Vagina (tissue), 2 donors: ENCODE measurements at regions not wholly inside any gene's neighbourhood (a gene's known extent, or its start where the extent isn't known, plus 50 kb on each side); places are given as distances from the start of the nearest gene placed in this dataset.
"Not testable (repeated sequence)": the region's sequence is repeated elsewhere in the genome, so short reads cannot be mapped to it uniquely, and the experiment has no call there.

Source experiments
- DNase-seq, 2 donors: peaks; one replicate each; pipeline ENCODE4 v3.0.0-alpha.2; 2017; ENCODE audit errors: extremely low spot score in 2 of 2
- H3K27ac ChIP-seq: fragments of 200-600 bp; sonication (generic); one replicate; pipeline ENCODE4 v1.5.1; 2019
- H3K27me3 ChIP-seq: fragments of 200-600 bp; sonication (generic); one replicate; pipeline ENCODE4 v1.5.1; 2019
- H3K36me3 ChIP-seq, 2 donors: fragments of 200-600 bp; sonication (generic); one replicate each; pipeline ENCODE4 v1.5.1; 2017 to 2019
- H3K4me1 ChIP-seq: fragments of 200-600 bp; sonication (generic); one replicate; pipeline ENCODE4 v1.5.1; 2019
- H3K4me3 ChIP-seq, 2 donors: fragments of 200-600 bp; sonication (generic); 1 replicate in 1 of 2; 2 replicates in 1 of 2; pipeline ENCODE4 v1.5.1; 2016 to 2019
- H3K9me3 ChIP-seq: fragments of 200-600 bp; sonication (generic); one replicate; pipeline ENCODE4 v1.5.1; 2019
- CTCF ChIP-seq, 3 experiments: fragments of 450-650 bp in 2 of 3; fragments of 200-600 bp in 1 of 3; sonication (generic) in 1 of 3; IDR thresholded peaks; one replicate each; pipeline ENCODE4 v1.5.1; 2017 to 2019; ENCODE audit warnings: antibody characterized with exemption in 3 of 3, mild to moderate bottlenecking in 2 of 3, moderate library complexity in 2 of 3
- POLR2A ChIP-seq, 2 donors: fragments of 450-650 bp; IDR thresholded peaks; one replicate each; pipeline ENCODE4 v1.6.1; 2017; ENCODE audit warnings: antibody characterized with exemption in 2 of 2, mild to moderate bottlenecking in 2 of 2, moderate library complexity in 2 of 2
- POLR2AphosphoS5 ChIP-seq, 2 donors: sonication (generic); formaldehyde crosslinking; IDR thresholded peaks; one replicate each; pipeline ENCODE4 v1.9.0; 2017; ENCODE audit warnings: antibody characterized with exemption in 2 of 2, mild to moderate bottlenecking in 2 of 2, low read depth in 1 of 2; ENCODE audit not compliant: insufficient read depth in 1 of 2
- intact Hi-C: fragments of 100-400 bp; cut with DNase I; formaldehyde crosslinking; loops from one replicate; pipeline ENCODE4 v1.15.1; 2023

DNA sequence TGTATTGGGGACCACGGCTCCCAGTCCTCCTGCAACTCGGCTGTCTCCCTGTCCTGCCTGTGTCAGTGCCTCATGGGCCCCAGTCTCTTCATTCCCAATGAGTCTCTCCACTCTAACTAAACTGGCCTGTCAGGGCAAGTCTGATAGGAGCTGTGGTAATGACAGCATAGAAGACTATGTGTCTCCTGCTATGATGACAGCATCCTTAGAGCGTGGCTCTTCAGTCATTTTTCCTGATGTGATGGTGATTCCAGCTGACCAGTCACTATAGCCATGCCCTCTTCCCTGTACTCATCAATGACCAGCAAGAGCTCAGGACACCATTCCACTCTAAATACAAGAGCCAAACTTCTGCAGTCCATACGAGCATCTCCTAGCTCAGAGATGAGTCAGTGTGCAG lies 339.8 kb downstream of the PCNX1 start:
- intact Hi-C loops, result no loop called here
- no peaks in the 10 kb centered on the region for H3K9me3 ChIP-seq

DNA sequence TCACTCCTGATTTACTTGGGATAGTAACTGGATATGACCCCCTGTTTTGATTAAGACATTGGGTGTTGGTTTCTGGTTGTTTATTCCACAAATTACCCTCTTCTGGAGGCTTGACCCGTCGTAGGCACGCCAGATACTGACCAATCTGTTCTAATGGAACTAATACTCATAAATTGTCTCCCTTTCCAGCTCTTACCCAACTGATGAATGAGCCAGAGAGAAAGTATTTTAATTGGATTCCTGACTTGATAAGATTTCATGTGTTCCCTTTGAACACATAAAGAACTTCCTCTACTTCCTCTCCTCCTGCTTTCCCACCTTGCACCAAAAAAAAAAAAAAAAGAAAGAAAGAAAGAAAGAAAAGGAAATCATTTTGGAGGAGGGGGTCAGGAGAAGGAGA lies 340.9 kb downstream of the PCNX1 start:
- intact Hi-C loops, result no loop called here
- H3K36me3 ChIP-seq, result no peaks in the 10 kb centered on the region

More for the DNA sequence above, 339.8 kb downstream of the PCNX1 start:
- Histone ChIP-seq H3K27ac (no peak overlapping the region), H3K27me3 (no peaks in the 10 kb centered on the region), H3K4me1 (no peaks in the 10 kb centered on the region), H3K36me3 (no peaks in the 10 kb centered on the region), H3K4me3 (no peak overlapping the region)
- TF ChIP-seq POLR2AphosphoS5 (IDR thresholded peaks at IDR 0.05; ENCODE audit: insufficient read depth in 1 of 2, low read depth in 1 of 2) (no peak), CTCF (IDR thresholded peaks at IDR 0.05) (no peak), POLR2A (IDR thresholded peaks at IDR 0.05) (no peak)
- no peak for DNase-seq

GRCh38 chr14:71250347-71250746 lies 343.1 kb downstream of the PCNX1 start:
- H3K36me3 ChIP-seq, result no peaks in the 10 kb centered on the region
- intact Hi-C loops, result no loop called here
- TF ChIP-seq CTCF (IDR thresholded peaks at IDR 0.05) (no peak), POLR2A (IDR thresholded peaks at IDR 0.05) (no peak), POLR2AphosphoS5 (IDR thresholded peaks at IDR 0.05; ENCODE audit: insufficient read depth in 1 of 2, low read depth in 1 of 2) (no peak)
- H3K27ac ChIP-seq, result no peak overlapping the region
- no peaks in the 10 kb centered on the region for H3K9me3 ChIP-seq
- no peak overlapping the region for H3K4me3 ChIP-seq
- no peaks in the 10 kb centered on the region for H3K27me3 ChIP-seq
- H3K4me1 ChIP-seq, result no peaks in the 10 kb centered on the region
- DNase-seq, result no peak

More for the DNA sequence above, 340.9 kb downstream of the PCNX1 start:
- H3K9me3 ChIP-seq, result no peaks in the 10 kb centered on the region
- no peak overlapping the region for H3K27ac ChIP-seq
- H3K4me1 ChIP-seq, result no peaks in the 10 kb centered on the region
- no peak overlapping the region for H3K4me3 ChIP-seq
- no peaks in the 10 kb centered on the region for H3K27me3 ChIP-seq
- no peak for DNase-seq
- TF ChIP-seq POLR2AphosphoS5 (IDR thresholded peaks at IDR 0.05; ENCODE audit: insufficient read depth in 1 of 2, low read depth in 1 of 2) (no peak), CTCF (IDR thresholded peaks at IDR 0.05) (no peak), POLR2A (IDR thresholded peaks at IDR 0.05) (no peak)

- DNase-seq, result no peak
- H3K27me3 ChIP-seq, result no peaks in the 10 kb centered on the region
- H3K27ac ChIP-seq, result no peak overlapping the region
- no peaks in the 10 kb centered on the region for H3K9me3 ChIP-seq
- intact Hi-C loops, result no loop called here
- no peaks in the 10 kb centered on the region for H3K36me3 ChIP-seq
- H3K4me1 ChIP-seq, result no peaks in the 10 kb centered on the region
- no peak overlapping the region for H3K4me3 ChIP-seq
- TF ChIP-seq POLR2A (IDR thresholded peaks at IDR 0.05) (no peak), POLR2AphosphoS5 (IDR thresholded peaks at IDR 0.05; ENCODE audit: insufficient read depth in 1 of 2, low read depth in 1 of 2) (no peak), CTCF (IDR thresholded peaks at IDR 0.05) (no peak)
Measured at GRCh38 chr14:71250791-71251190, 343.5 kb downstream of the PCNX1 start.

DNA sequence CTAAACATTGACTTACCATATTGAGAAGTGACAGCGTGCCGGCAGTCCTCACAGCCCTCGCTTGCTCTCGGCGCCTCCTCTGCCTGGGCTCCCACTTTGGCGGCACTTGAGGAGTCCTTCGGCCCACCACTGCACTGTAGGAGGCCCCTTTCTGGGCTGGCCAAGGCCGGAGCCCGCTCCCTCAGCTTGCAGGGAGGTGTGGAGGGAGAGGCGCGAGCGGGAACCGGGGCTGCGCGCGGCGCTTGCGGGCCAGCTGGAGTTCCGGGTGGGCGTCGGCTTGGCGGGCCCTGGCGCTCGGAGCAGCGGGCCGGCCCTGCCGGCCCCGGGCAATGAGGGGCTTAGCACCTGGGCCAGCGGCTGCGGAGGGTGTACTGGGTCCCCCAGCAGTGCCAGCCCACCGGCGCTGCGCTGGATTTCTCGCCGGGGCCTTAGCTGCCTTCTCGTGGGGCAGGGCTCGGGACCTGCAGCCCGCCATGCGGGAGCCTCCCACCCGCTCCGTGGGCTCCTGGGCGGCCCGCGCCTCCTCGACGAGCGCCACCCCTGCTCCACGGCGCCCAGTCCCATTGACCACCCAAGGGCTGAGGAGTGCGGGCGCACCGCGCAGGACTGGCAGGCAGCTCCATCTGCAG lies 346.9 kb downstream of the PCNX1 start:
- H3K4me3 ChIP-seq, intact Hi-C loops, H3K36me3 ChIP-seq, H3K4me1 ChIP-seq, H3K27ac ChIP-seq, H3K27me3 ChIP-seq, H3K9me3 ChIP-seq, DNase-seq: not testable (repeated sequence)
